ENCODE measurements at regions not wholly inside any gene's neighbourhood (a gene's known extent, or its start where the extent isn't known, plus 50 kb on each side); places are given as distances from the start of the nearest gene placed in this dataset.

- TF ChIP-seq CTCF (IDR thresholded peaks at IDR 0.05) = no peak
- TF ChIP-seq POLR2A (IDR thresholded peaks at IDR 0.05) = no peak
These were observed 314.0 kb upstream of the ANO3 start for GRCh38 chr11:26017903-26018302.
